ENCODE measurements at regions not wholly inside any gene's neighbourhood (a gene's known extent, or its start where the extent isn't known, plus 50 kb on each side); places are given as distances from the start of the nearest gene placed in this dataset.

- TF ChIP-seq CTCF (IDR thresholded peaks at IDR 0.05) (no peak), POLR2A (IDR thresholded peaks at IDR 0.05) (no peak)
Observed at GRCh38 chr12:115791331-115791730, 486.2 kb downstream of the MED13L start.
